ENCODE measurements at regions not wholly inside any gene's neighbourhood (a gene's known extent, or its start where the extent isn't known, plus 50 kb on each side); places are given as distances from the start of the nearest gene placed in this dataset.
A peak's percentile ranks its signal among the peaks of the same experiment; 100 is the strongest.
"Not testable (repeated sequence)": the region's sequence is repeated elsewhere in the genome, so short reads cannot be mapped to it uniquely, and the experiment has no call there.

- no peak for DNase-seq
Measured at GRCh38 chr9:21708260-21708711, 94.2 kb upstream of the MTAP start.

- DNase-seq: no peak
Measured at GRCh38 chr9:21708856-21709255, 93.6 kb upstream of the MTAP start.

- DNase-seq: peak; percentile 71
Measured at GRCh38 chr9:21709464-21710058, 92.9 kb upstream of the MTAP start.

DNA sequence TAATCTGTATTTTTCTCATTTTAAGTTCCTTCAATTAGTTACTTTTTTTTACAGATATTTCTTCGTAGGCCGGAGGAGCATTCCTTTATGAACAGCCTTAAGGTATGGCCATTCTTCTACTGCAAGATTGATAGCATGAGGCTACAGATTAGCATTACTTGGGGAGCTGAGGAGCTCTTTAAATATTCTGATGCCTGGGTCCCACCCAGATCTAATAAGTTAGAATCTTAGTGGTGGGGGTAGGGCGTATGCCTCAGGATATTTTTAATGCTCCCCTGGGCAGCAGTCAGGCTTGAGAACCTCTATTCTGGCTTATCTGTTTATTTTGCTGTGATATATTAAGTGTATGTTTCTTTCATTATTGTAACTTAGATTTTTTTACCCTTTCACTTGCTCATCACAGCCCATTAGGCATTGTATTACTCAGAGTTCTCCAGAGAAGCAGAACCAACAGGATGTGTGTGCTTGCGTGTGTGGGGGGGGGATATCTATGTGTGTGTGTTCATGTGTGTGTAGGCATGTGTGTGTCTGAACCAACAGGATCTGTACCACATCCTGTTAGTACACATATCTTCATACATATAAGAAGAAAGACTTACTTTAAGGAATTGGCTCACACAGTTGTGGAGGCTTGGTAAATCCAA is 91.8 kb upstream of the MTAP start:
- DNase-seq: no peak

- no peak for DNase-seq
Measured at GRCh38 chr9:21711504-21711903, 90.9 kb upstream of the MTAP start.

- no peak for DNase-seq
Measured at GRCh38 chr9:21715408-21715807, 87.0 kb upstream of the MTAP start.

DNA sequence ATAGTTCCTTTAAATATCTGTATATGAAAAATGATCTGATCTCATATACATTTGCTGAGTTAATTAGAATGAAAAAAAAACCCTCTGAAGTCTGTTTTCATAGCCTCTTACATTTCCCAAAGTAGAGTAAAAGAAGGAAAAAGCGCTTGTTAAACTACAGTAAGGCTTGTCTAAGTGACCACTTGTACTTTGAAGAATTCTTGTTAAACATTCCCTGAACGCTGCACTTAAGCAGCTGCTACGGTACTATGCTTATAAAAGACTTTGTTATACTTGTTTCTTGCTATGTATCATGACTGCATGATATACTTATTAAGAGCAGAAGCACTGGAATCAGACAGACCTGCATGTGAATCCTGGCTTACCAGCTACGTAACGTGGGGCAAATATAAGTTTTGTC is 81.7 kb upstream of the MTAP start:
- DNase-seq: no peak

- DNase-seq: not testable (repeated sequence)
Measured at GRCh38 chr9:21727411-21727810, 75.0 kb upstream of the MTAP start.

DNA sequence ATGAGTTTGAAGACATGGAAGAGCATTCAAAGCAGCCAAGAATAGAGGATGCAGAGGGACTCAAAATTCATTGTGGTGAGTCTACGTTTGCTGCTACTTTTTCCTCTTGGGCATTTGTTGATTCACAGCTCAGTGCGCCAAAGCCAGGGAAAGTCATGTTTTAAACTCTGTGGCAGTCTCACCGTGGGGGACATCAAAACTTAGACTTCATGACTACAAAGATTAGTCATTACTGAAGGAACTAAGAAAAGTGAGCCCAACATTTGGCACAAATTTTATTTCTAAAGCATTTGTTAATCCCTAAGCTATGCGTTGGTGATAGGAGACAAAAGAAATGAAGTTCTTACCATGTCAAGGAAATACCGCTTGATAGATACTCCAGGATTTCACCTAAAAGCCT is 73.7 kb upstream of the MTAP start:
- no peak for DNase-seq

DNA sequence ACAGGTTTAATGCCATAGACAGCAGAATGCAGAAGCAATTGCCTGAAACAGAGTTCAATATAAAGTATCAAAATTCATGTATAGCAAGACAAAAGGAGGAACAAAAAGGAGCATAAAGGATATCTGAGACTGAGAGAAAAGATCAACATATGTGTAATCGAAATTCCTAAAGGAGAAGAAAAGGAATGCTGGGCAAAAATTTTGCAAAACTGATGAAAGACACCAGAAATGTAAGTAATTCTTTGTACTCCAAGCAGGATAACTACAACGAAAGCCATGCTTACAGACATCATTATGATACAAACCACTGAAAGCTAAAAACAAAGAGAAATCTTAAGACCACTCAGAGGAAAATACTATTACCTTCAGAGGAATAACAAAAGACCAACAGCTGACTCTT is 72.8 kb upstream of the MTAP start:
- no peak for DNase-seq

DNA sequence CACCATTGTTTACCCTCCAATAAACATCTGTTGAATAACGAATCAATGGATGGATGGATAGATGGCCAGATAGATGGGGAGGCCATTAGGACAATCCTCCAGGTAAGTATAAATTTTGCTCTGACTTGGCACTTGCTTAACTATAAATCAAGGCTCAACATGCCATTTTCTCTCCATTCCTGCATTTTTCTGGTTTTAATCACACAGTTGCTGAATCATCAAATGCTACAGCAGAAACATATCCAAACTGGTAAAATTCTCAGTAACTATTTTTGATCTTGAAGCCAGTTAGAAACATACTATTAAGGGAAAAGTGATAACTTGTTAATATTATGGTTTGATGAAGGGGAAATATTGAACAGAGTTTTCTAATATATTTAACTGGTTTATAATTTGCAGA is 71.5 kb upstream of the MTAP start:
- no peak for DNase-seq

DNA sequence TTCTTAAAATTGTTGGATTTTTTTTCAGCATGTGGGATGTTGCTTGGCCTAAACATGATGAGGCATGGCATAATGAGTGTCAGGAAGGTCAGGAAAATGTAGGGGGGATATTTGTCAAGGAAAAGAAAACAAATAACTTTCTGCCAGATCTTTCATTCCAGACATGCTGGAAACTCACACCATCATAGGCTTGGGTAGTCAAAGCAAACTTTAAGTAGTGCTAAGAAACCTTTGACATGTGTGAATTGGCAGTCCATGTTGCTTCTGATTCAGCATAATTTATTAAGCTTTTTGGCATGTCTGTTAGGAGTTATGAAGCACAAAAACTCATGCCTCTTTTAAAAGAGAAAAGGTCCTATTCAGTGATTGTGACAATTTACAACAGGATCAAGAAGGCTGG is 61.3 kb upstream of the MTAP start:
- no peak for DNase-seq

GRCh38 chr9:21744320-21744719 is 58.1 kb upstream of the MTAP start:
- no peak for DNase-seq

- DNase-seq: no peak
Measured at GRCh38 chr9:21744841-21745240, 57.6 kb upstream of the MTAP start.

GRCh38 chr9:21746550-21746949 is 55.9 kb upstream of the MTAP start:
- no peak for DNase-seq

DNA sequence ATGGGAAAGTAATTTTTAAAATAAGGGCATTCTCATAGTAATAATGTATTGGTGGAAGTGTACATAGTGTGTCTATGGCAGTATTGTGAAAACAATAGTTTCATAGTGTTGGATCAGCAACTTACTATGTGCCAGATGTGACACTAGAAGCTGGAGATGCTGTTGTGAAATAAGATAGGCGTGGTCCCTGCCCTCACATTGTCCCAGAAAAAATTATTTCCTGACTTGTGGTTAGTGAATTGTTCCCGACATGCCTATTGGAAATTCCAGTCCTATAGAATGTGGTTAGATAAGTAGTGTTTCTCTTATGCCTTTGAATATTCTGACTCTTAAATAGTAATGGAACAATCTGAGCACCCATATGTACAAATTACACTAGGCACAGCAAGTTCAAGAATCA is 55.3 kb upstream of the MTAP start:
- no peak for DNase-seq

DNA sequence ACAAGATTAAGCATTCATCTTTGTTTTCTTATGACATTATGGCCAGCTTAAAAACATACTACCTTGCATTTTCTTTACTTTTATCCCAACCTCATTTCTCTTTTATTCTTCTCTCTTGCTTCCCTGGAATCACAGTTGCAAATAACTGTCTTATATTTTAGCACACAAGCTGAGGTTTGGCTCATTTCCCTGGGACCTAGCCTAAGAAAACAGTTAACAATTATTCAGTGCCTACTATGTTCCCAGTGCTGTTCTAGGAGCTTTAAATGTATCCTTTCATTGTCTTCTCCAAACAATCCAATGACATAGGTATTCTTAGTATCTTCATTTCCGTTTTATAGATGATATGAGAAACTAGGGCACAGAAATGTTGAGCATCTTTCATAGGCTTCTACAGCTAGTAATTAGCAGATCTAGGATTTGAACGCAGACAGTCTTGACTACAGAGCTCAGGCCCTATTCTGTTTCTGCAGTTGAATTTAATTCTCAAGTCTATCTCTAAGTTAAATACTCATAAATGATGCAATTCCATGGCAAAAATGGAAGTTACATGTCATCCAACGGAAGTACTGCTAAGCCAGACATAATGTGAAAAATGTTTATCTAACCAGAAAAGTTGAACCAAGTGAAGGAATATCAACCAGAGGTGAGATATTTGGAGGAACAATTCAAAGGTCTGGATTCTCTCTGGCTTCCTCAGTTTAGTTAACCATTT is 52.3 kb upstream of the MTAP start:
- no peak for DNase-seq

GRCh38 chr9:21751998-21752397 is 50.4 kb upstream of the MTAP start:
- DNase-seq: no peak
